ENCODE measurements at regions not wholly inside any gene's neighbourhood (a gene's known extent, or its start where the extent isn't known, plus 50 kb on each side); places are given as distances from the start of the nearest gene placed in this dataset.

GRCh38 chr15:75107516-75107907 is 84.1 kb downstream of the PPCDC start:
- no peak for TF ChIP-seq CTCF (IDR thresholded peaks at IDR 0.05; ENCODE audit: poor library complexity)
- no peak for TF ChIP-seq EZH2 (IDR thresholded peaks at IDR 0.05; ENCODE audit: borderline replicate concordance)
- no peak for TF ChIP-seq EZH2phosphoT487 (IDR thresholded peaks at IDR 0.05; ENCODE audit: low read depth, severe bottlenecking, unreplicated experiment)

Measured in hepatocyte (in vitro differentiated cells).